ENCODE measurements at regions not wholly inside any gene's neighbourhood (a gene's known extent, or its start where the extent isn't known, plus 50 kb on each side); places are given as distances from the start of the nearest gene placed in this dataset.

DNA sequence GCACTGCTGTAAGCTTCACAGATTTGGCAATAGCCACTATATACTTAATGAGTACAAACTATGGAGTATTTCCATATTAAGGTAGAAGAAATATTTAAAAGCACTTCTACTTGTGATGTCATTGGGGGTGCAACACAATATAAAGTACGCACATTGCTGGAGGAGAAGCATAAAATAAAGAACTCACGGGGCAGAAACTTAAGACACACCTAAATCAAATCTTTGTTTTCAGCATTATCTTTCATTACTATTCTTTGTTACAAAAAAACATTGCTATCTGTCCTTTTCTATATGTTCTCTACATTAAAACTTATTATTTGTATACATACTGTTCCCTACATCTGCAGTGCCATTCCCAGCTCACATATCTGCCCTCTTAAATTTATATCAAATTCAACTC is 93.3 kb upstream of the VPREB1 start:
- Histone ChIP-seq H3K4me3 (ENCODE audit: extremely low read depth in 1 of 4, insufficient read depth in 2 of 4, low read depth in 3 of 4, low read length in 4 of 4) (no peak overlapping the region), H4K91ac (replicated peaks; ENCODE audit: insufficient read length, low read length) (no peak overlapping the region), H3K4ac (replicated peaks; ENCODE audit: insufficient read length, low read depth, low read length) (no peak overlapping the region), H2AK5ac (ENCODE audit: low read depth, low read length) (no peak overlapping the region), H4K20me1 (replicated peaks in 1 of 2; ENCODE audit: control insufficient read depth in 1 of 2, insufficient read depth in 2 of 2, low read length in 2 of 2) (peaks cover 0 to 2% of the 10 kb centered on the region in 2 experiments), H3K79me1 (ENCODE audit: low read depth, low read length) (no peaks in the 10 kb centered on the region), H2BK12ac (ENCODE audit: low read depth, low read length) (no peak overlapping the region), H3K14ac (ENCODE audit: insufficient read length) (no peak overlapping the region), H2BK5ac (ENCODE audit: low read depth, low read length) (no peak overlapping the region), H3K23me2 (ENCODE audit: low read depth, low read length) (no peaks in the 10 kb centered on the region), H3K23ac (ENCODE audit: insufficient read length) (no peak overlapping the region), H3K4me2 (ENCODE audit: insufficient read depth in 1 of 2, low read depth in 2 of 2, low read length in 2 of 2) (no peak overlapping the region), H3K79me2 (ENCODE audit: control insufficient read depth in 1 of 2, insufficient read depth in 2 of 2, low read length in 2 of 2) (no peaks in the 10 kb centered on the region), H3K18ac (ENCODE audit: extremely low read depth, low read length) (no peak overlapping the region), H3K27ac (ENCODE audit: low read depth, low read length) (no peak overlapping the region), H3K27me3 (replicated peaks in 1 of 4; ENCODE audit: control insufficient read depth in 3 of 4, extremely low read depth in 1 of 4, insufficient read depth in 3 of 4, low read length in 3 of 4) (peaks cover 60 to 98% (median 91%) of the 10 kb centered on the region in 4 experiments), H2BK20ac (ENCODE audit: low read length) (no peak overlapping the region), H3K56ac (replicated peaks; ENCODE audit: insufficient read length, low read depth, low read length) (no peak overlapping the region), H3K4me1 (replicated peaks in 1 of 4; ENCODE audit: control insufficient read depth in 3 of 4, insufficient read depth in 4 of 4, low read length in 3 of 4) (no peaks in the 10 kb centered on the region), H2AFZ (ENCODE audit: low read length) (no peak overlapping the region), H4K8ac (ENCODE audit: extremely low read depth, insufficient read depth, low read length) (no peak overlapping the region), H2BK120ac (replicated peaks; ENCODE audit: low read depth, low read length) (no peak overlapping the region), H3K9ac (replicated peaks in 1 of 4; ENCODE audit: extremely low read depth in 1 of 4, low read depth in 3 of 4, low read length in 3 of 4) (no peak overlapping the region), H3K36me3 (ENCODE audit: control insufficient read depth in 2 of 4, insufficient read depth in 4 of 4, low read length in 3 of 4) (no peaks in the 10 kb centered on the region), H3K9me3 (ENCODE audit: insufficient read depth in 2 of 2, low read depth in 1 of 2, low read length in 1 of 2) (no peaks in the 10 kb centered on the region), H2BK15ac (ENCODE audit: low read length) (no peak overlapping the region), H4K5ac (ENCODE audit: insufficient read length, low read depth, low read length) (no peak overlapping the region)
- ChIA-PET POLR2A (ENCODE audit: partially characterized antibody) (no interaction called here), CTCF (ENCODE audit: partially characterized antibody) (no interaction called here)
- no peak for FAIRE-seq
- WGBS, 2 experiments (ENCODE audit: extremely low coverage in 1 of 2, insufficient coverage in 1 of 2, insufficient read length in 1 of 2, insufficient replicate concordance in 2 of 2, low coverage in 1 of 2, low lambda C conversion rate in 2 of 2, missing lambda C conversion rate in 1 of 2) = 82% methylated on average over 2 of the region's 2 CpGs; no CpG with 5 or more reads in 1 of the 2 experiments
- DNase-seq (ENCODE audit: low read depth in 1 of 2, low spot score in 2 of 2) = no peak
- TF ChIP-seq RNF2 (IDR thresholded peaks at IDR 0.05; ENCODE audit: borderline replicate concordance, low read depth, low read length, missing control alignments, poor library complexity, severe bottlenecking) = no peak
- no peak for TF ChIP-seq TEAD4 (IDR thresholded peaks at IDR 0.05; ENCODE audit: low read depth, low read length)
- no peak for TF ChIP-seq ASH2L (IDR thresholded peaks at IDR 0.05; ENCODE audit: low read length)
- TF ChIP-seq SAP30 (IDR thresholded peaks at IDR 0.05; ENCODE audit: insufficient read depth, insufficient replicate concordance, low read length) = no peak
- TF ChIP-seq, protein P1, sequence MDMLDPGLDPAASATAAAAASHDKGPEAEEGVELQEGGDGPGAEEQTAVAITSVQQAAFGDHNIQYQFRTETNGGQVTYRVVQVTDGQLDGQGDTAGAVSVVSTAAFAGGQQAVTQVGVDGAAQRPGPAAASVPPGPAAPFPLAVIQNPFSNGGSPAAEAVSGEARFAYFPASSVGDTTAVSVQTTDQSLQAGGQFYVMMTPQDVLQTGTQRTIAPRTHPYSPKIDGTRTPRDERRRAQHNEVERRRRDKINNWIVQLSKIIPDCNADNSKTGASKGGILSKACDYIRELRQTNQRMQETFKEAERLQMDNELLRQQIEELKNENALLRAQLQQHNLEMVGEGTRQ (IDR thresholded peaks at IDR 0.05; ENCODE audit: low read length) = no peak
- TF ChIP-seq CHD1 (IDR thresholded peaks at IDR 0.05; ENCODE audit: low read depth, low read length) = no peak
- no peak for TF ChIP-seq SP2 (IDR thresholded peaks at IDR 0.05; ENCODE audit: low read length)
- no peak for TF ChIP-seq CBX5 (IDR thresholded peaks at IDR 0.05; ENCODE audit: low read depth, low read length)
- TF ChIP-seq KDM5A (IDR thresholded peaks at IDR 0.05; ENCODE audit: low read length) = no peak
- TF ChIP-seq, protein P2, sequence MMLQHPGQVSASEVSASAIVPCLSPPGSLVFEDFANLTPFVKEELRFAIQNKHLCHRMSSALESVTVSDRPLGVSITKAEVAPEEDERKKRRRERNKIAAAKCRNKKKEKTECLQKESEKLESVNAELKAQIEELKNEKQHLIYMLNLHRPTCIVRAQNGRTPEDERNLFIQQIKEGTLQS (IDR thresholded peaks at IDR 0.05; ENCODE audit: insufficient read depth, low read depth, low read length) = no peak
- TF ChIP-seq TAF7 (optimal IDR thresholded peaks at IDR 0.05; ENCODE audit: borderline replicate concordance, low read depth, low read length) = no peak
- no peak for TF ChIP-seq CREB1 (IDR thresholded peaks at IDR 0.05)
- no peak for TF ChIP-seq POU5F1 (IDR thresholded peaks at IDR 0.05; ENCODE audit: low read depth, low read length)
- no peak for TF ChIP-seq BRCA1 (IDR thresholded peaks at IDR 0.05; ENCODE audit: low read depth, low read length)
